Motor neuron (in vitro differentiated cells): ENCODE measurements at regions not wholly inside any gene's neighbourhood (a gene's known extent, or its start where the extent isn't known, plus 50 kb on each side); places are given as distances from the start of the nearest gene placed in this dataset.
"Not testable (repeated sequence)": the region's sequence is repeated elsewhere in the genome, so short reads cannot be mapped to it uniquely, and the experiment has no call there.

ENCODE experiments used
- ATAC-seq, 8 experiments: fragments of 200-7000 bp; cut with Tn5 transposase; replicated peaks in 6 of 8; 2 replicates each; pipeline ENCODE4 v1.8.0; 2021; ENCODE audit warnings: mild to moderate bottlenecking in 8 of 8, moderate library complexity in 8 of 8
- H3K27ac ChIP-seq, 2 donors: fragments of 250-450 bp; sonication (Bioruptor Pico); 2 replicates each; pipeline ENCODE4 v1.9.0; 2021; ENCODE audit warnings: antibody characterized with exemption in 2 of 2, mild to moderate bottlenecking in 2 of 2, moderate library complexity in 1 of 2
- H3K4me1 ChIP-seq, 2 donors: fragments of 250-450 bp; sonication (Bioruptor Pico); replicated peaks in 1 of 2; 2 replicates each; pipeline ENCODE4 v1.6.1; 2021; ENCODE audit warnings: antibody characterized with exemption in 2 of 2, mild to moderate bottlenecking in 2 of 2, moderate library complexity in 1 of 2
- H3K4me3 ChIP-seq, 5 donors: fragments of 250-450 bp; sonication (Bioruptor Pico); 2 replicates each; pipeline ENCODE4 v1.9.0; 2021; ENCODE audit warnings: antibody characterized with exemption in 5 of 5, mild to moderate bottlenecking in 5 of 5, moderate library complexity in 4 of 5
- WGBS, 10 experiments: fragments of 450-650 bp; shearing (Covaris generic); methylation state at CpG; one replicate each; pipeline ENCODE4 v1.0.0; 2022; 5-methylcytosine and 5-hydroxymethylcytosine counted together
- in situ Hi-C, 9 experiments: fragments of 400-800 bp; cut with MboI; loops; one replicate each; pipeline ENCODE4 v1.15.0; 2021; ENCODE audit warnings: low sequenced_read_pairs in 9 of 9, low pct_unique_long_range_greater_than_20kb in 2 of 9; ENCODE audit not compliant: unreplicated experiment in 9 of 9

- H3K27ac ChIP-seq, H3K4me3 ChIP-seq, H3K4me1 ChIP-seq, in situ Hi-C loops, ATAC-seq: not testable (repeated sequence)
- 0 to 100% (median 60%) methylated on average over 1 to 2 of the region's 8 CpGs; no CpG with 5 or more reads in 4 of the 10 experiments for WGBS, 10 experiments
Observed at GRCh38 chr7:35152059-35152458, 101.8 kb downstream of the TBX20 start.

DNA sequence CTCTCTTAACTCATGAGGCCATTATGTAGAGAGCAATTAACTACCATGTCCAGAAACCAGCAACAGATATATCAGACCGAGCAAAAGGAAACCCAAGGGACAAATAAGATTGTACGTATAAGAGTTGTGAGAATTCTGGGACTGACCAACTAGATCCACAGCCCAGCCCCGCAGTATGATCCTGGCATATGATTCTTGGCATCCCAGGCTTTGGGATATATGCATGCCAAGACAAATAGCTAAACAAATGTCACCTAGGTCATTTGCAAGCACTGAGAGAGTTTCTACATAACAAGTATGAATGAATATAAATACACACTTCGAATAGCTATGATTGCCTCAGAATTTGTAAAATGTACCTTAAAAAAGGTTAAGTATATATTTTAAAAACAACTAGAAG, 105.9 kb downstream of the TBX20 start:
- H3K4me3 ChIP-seq, H3K27ac ChIP-seq, in situ Hi-C loops, ATAC-seq, H3K4me1 ChIP-seq: not testable (repeated sequence)
- 0 to 100% (median 98%) methylated on average over 1 to 4 of the region's 4 CpGs; no CpG with 5 or more reads in 4 of the 10 experiments for whole genome bisulfite sequencing, 10 experiments

GRCh38 chr7:35142125-35142524, 104.8 kb upstream of the DPY19L1 start:
- in situ Hi-C loops, H3K27ac ChIP-seq, ATAC-seq, H3K4me3 ChIP-seq, H3K4me1 ChIP-seq: not testable (repeated sequence)
- 100% methylated on average over 1 of the region's 2 CpGs; no CpG with 5 or more reads in 7 of the 10 experiments for WGBS, 10 experiments

- peak in 2 of 8 experiments; percentile 28 to 45 for ATAC-seq
- WGBS, 10 experiments: no CpG with 5 or more reads among the region's 1 CpG
- H3K27ac ChIP-seq, H3K4me1 ChIP-seq, in situ Hi-C loops, H3K4me3 ChIP-seq: not testable (repeated sequence)
Observed at GRCh38 chr7:35139281-35139680, 102.0 kb upstream of the DPY19L1 start.

- 22 to 100% (median 80%) methylated on average over 1 to 2 of the region's 2 CpGs; no CpG with 5 or more reads in 3 of the 10 experiments for WGBS, 10 experiments
- H3K27ac ChIP-seq, H3K4me3 ChIP-seq, H3K4me1 ChIP-seq, in situ Hi-C loops, ATAC-seq: not testable (repeated sequence)
Observed at GRCh38 chr7:35133465-35133864, 96.2 kb upstream of the DPY19L1 start.

DNA sequence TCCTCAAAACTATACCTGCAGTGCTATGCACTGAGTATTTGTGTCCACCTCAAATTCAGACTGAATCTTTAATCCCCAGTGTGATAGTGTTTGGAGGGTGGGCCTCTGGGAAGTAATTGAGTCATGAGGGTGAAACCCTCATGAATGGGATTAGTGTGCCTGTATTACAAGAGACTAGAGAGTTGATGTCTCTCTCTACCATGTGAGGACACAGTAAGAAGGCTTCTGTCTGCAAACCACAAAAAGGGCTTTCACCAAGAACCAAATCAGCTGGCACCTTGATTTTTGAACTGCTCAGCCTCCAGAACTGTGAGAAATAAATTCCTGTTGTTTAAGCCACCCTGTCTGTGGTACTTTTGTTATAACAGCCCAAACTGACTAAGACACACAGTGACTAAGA, 95.7 kb upstream of the DPY19L1 start:
- H3K27ac ChIP-seq, ATAC-seq, H3K4me3 ChIP-seq, in situ Hi-C loops, H3K4me1 ChIP-seq: not testable (repeated sequence)

- WGBS, 10 experiments: 20 to 100% (median 93%) methylated on average over 1 to 2 of the region's 2 CpGs; no CpG with 5 or more reads in 2 of the 10 experiments
- H3K4me3 ChIP-seq, H3K4me1 ChIP-seq, in situ Hi-C loops, H3K27ac ChIP-seq: not testable (repeated sequence)
- peak in 1 of 8 experiments; percentile 24 for ATAC-seq
Observed at GRCh38 chr7:35128662-35129061, 91.4 kb upstream of the DPY19L1 start.

- in situ Hi-C loops, H3K27ac ChIP-seq, ATAC-seq, H3K4me3 ChIP-seq, H3K4me1 ChIP-seq: not testable (repeated sequence)
- WGBS, 10 experiments: 18 to 100% (median 76%) methylated on average over 1 to 6 of the region's 6 CpGs; no CpG with 5 or more reads in 3 of the 10 experiments
Observed at GRCh38 chr7:35118526-35118925, 81.2 kb upstream of the DPY19L1 start.

DNA sequence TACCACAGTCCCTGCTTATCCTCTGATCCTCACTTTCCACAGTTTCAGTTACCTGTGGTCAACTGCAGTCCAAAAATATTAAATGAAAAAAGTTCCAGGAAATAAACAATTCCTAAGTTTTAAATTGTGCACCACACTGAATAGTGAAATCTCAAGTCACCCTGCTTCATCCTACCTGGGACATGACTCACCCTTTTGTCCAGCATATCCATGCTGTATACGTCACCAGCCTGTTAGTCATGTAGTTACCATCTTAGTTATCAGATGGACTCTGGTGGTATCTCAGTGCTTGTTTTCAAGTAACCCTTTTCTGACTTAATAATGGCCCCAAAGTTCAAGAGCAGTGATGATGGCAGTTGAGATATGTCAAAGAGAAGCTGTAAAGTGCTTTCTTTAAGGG, 69.4 kb upstream of the DPY19L1 start:
- H3K27ac ChIP-seq, H3K4me3 ChIP-seq, H3K4me1 ChIP-seq, in situ Hi-C loops: not testable (repeated sequence)
- no CpG with 5 or more reads among the region's 1 CpG for WGBS, 10 experiments
- peak in 1 of 8 experiments; percentile 28 for ATAC-seq

DNA sequence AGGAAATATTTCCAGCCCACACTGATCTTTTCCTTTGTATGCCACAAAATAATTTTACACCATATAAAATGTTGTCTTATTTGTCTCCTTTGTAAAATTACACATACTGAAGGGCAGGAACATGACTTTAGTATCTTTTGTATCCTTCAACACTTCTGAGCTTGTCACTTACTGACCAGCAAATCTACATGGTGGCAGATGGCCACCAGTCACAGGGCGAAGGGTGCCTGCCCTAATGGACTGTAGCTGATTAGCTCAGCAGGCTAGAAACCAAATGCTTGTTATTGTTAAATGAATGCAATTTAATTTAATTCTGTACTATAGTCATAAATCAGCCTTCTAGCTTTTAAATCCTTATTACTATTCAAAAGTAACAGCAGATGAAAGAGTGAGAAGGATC, 68.2 kb upstream of the DPY19L1 start:
- H3K4me1 ChIP-seq, in situ Hi-C loops, H3K4me3 ChIP-seq, H3K27ac ChIP-seq: not testable (repeated sequence)
- ATAC-seq: peak in 5 of 8 experiments; percentile 53 to 83 (median 66)
- WGBS, 10 experiments: 43 to 71% (median 56%) methylated on average over 1 of the region's 1 CpG; no CpG with 5 or more reads in 6 of the 10 experiments

GRCh38 chr7:35102845-35103244, 65.6 kb upstream of the DPY19L1 start:
- in situ Hi-C loops, H3K4me1 ChIP-seq: not testable (repeated sequence)
- WGBS, 10 experiments: 0 to 100% (median 93%) methylated on average over 1 to 5 of the region's 6 CpGs; no CpG with 5 or more reads in 5 of the 10 experiments

DNA sequence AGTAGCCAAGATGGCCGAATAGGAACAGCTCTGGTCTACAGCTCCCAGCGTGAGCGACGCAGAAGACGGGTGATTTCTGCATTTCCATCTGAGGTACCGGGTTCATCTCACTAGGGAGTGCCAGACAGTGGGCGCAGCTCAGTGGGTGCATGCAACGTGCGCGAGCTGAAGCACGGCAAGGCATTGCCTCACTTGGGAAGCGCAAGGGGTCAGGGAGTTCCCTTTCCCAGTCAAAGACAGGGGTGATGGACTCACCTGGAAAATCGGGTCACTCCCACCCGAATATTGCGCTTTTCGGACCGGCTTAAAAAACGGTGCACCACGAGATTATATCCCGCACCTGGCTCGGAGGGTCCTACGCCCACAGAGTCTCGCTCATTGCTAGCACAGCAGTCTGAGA, 55.7 kb upstream of the DPY19L1 start:
- H3K27ac ChIP-seq, H3K4me1 ChIP-seq, ATAC-seq, in situ Hi-C loops, H3K4me3 ChIP-seq: not testable (repeated sequence)
- WGBS, 10 experiments: 94 to 100% methylated on average over 2 to 5 of the region's 23 CpGs; no CpG with 5 or more reads in 8 of the 10 experiments

More at GRCh38 chr7:35102845-35103244, 65.6 kb upstream of the DPY19L1 start:
- not testable (repeated sequence) for H3K27ac ChIP-seq, ATAC-seq, H3K4me3 ChIP-seq
